ENCODE measurements at regions not wholly inside any gene's neighbourhood (a gene's known extent, or its start where the extent isn't known, plus 50 kb on each side); places are given as distances from the start of the nearest gene placed in this dataset.

DNA sequence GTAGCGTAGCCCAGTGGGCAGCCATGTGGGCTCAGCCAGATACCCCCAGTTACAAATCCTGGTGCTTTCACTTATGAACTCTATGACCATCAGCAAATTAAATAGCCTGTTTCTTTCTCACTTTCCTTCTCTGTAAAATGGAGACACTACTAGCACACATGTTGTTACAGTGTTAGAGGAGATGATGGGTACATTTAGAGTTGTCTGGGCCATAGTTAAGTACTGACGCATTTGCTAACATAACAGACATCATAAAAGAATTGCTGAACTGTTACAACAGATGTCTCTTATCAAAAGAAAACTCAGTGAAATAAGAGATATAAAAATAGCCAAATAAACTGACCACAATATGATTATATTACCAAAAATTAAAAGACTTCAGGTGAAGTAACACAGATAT, 69.9 kb upstream of the DOK5 start:
- Histone ChIP-seq H3K9me2 (replicated peaks; ENCODE audit: insufficient read depth, low read length) (no peaks in the 10 kb centered on the region), H3K4me3 (ENCODE audit: low read length) (no peak overlapping the region), H3K27me3 (ENCODE audit: low read length) (no peaks in the 10 kb centered on the region), H3K4me2 (ENCODE audit: low read depth, low read length, poor library complexity, severe bottlenecking) (no peak overlapping the region), H4K20me1 (ENCODE audit: insufficient read depth, low read depth, low read length) (no peaks in the 10 kb centered on the region), H3K36me3 (ENCODE audit: insufficient read depth, low read length) (no peaks in the 10 kb centered on the region), H2AFZ (ENCODE audit: low read length) (no peak overlapping the region), H3K9me3 (ENCODE audit: low read length) (peaks cover 6% of the 10 kb centered on the region; the same call in 1 of the 2 replicates), H3K27ac (ENCODE audit: low read length) (no peak overlapping the region), H3K79me2 (ENCODE audit: low read length) (no peaks in the 10 kb centered on the region), H3K9ac (ENCODE audit: low read length) (no peak overlapping the region), H3K4me1 (ENCODE audit: low read length) (no peaks in the 10 kb centered on the region)
- DNase-seq: no peak

GRCh38 chr20:54407459-54407858, 67.9 kb upstream of the DOK5 start:
- no peak overlapping the region for H2AFZ ChIP-seq (ENCODE audit: low read length)
- DNase-seq: no peak
- H3K36me3 ChIP-seq (ENCODE audit: insufficient read depth, low read length): no peaks in the 10 kb centered on the region
- no peaks in the 10 kb centered on the region for H3K4me1 ChIP-seq (ENCODE audit: low read length)
- H3K9me3 ChIP-seq (ENCODE audit: low read length): peaks cover 6% of the 10 kb centered on the region; the same call in 1 of the 2 replicates
- H3K9me2 ChIP-seq (replicated peaks; ENCODE audit: insufficient read depth, low read length): no peaks in the 10 kb centered on the region
- H4K20me1 ChIP-seq (ENCODE audit: insufficient read depth, low read depth, low read length): no peaks in the 10 kb centered on the region
- no peak overlapping the region for H3K4me3 ChIP-seq (ENCODE audit: low read length)
- no peak overlapping the region for H3K27ac ChIP-seq (ENCODE audit: low read length)
- H3K4me2 ChIP-seq (ENCODE audit: low read depth, low read length, poor library complexity, severe bottlenecking): no peak overlapping the region
- no peaks in the 10 kb centered on the region for H3K27me3 ChIP-seq (ENCODE audit: low read length)
- no peaks in the 10 kb centered on the region for H3K79me2 ChIP-seq (ENCODE audit: low read length)
- no peak overlapping the region for H3K9ac ChIP-seq (ENCODE audit: low read length)

GRCh38 chr20:54415967-54416366, 59.4 kb upstream of the DOK5 start:
- Histone ChIP-seq H2AFZ (ENCODE audit: low read length) (no peak overlapping the region), H3K27ac (ENCODE audit: low read length) (no peak overlapping the region), H3K9me3 (ENCODE audit: low read length) (peaks cover 7% of the 10 kb centered on the region), H3K36me3 (ENCODE audit: insufficient read depth, low read length) (no peaks in the 10 kb centered on the region), H4K20me1 (ENCODE audit: insufficient read depth, low read depth, low read length) (no peaks in the 10 kb centered on the region), H3K4me1 (ENCODE audit: low read length) (no peaks in the 10 kb centered on the region), H3K9me2 (replicated peaks; ENCODE audit: insufficient read depth, low read length) (no peaks in the 10 kb centered on the region), H3K4me2 (ENCODE audit: low read depth, low read length, poor library complexity, severe bottlenecking) (no peak overlapping the region), H3K9ac (ENCODE audit: low read length) (no peak overlapping the region), H3K27me3 (ENCODE audit: low read length) (no peaks in the 10 kb centered on the region), H3K4me3 (ENCODE audit: low read length) (no peak overlapping the region), H3K79me2 (ENCODE audit: low read length) (no peaks in the 10 kb centered on the region)
- DNase-seq: no peak

GRCh38 chr20:54416770-54417169, 58.6 kb upstream of the DOK5 start:
- no peaks in the 10 kb centered on the region for H3K79me2 ChIP-seq (ENCODE audit: low read length)
- H3K9me3 ChIP-seq (ENCODE audit: low read length): peaks cover 9% of the 10 kb centered on the region
- no peaks in the 10 kb centered on the region for H3K27me3 ChIP-seq (ENCODE audit: low read length)
- no peaks in the 10 kb centered on the region for H4K20me1 ChIP-seq (ENCODE audit: insufficient read depth, low read depth, low read length)
- no peaks in the 10 kb centered on the region for H3K4me1 ChIP-seq (ENCODE audit: low read length)
- H3K4me2 ChIP-seq (ENCODE audit: low read depth, low read length, poor library complexity, severe bottlenecking): no peak overlapping the region
- H3K9ac ChIP-seq (ENCODE audit: low read length): no peak overlapping the region
- no peak overlapping the region for H2AFZ ChIP-seq (ENCODE audit: low read length)
- no peak for DNase-seq
- no peak overlapping the region for H3K4me3 ChIP-seq (ENCODE audit: low read length)
- H3K36me3 ChIP-seq (ENCODE audit: insufficient read depth, low read length): no peaks in the 10 kb centered on the region
- H3K9me2 ChIP-seq (replicated peaks; ENCODE audit: insufficient read depth, low read length): no peaks in the 10 kb centered on the region
- H3K27ac ChIP-seq (ENCODE audit: low read length): no peak overlapping the region

- H3K27me3 ChIP-seq (ENCODE audit: low read length): no peaks in the 10 kb centered on the region
- H3K4me1 ChIP-seq (ENCODE audit: low read length): no peaks in the 10 kb centered on the region
- no peak overlapping the region for H3K9ac ChIP-seq (ENCODE audit: low read length)
- no peak overlapping the region for H3K4me3 ChIP-seq (ENCODE audit: low read length)
- H2AFZ ChIP-seq (ENCODE audit: low read length): no peak overlapping the region
- H3K79me2 ChIP-seq (ENCODE audit: low read length): no peaks in the 10 kb centered on the region
- no peak for DNase-seq
- no peaks in the 10 kb centered on the region for H4K20me1 ChIP-seq (ENCODE audit: insufficient read depth, low read depth, low read length)
- H3K9me3 ChIP-seq (ENCODE audit: low read length): peaks cover 22% of the 10 kb centered on the region
- H3K4me2 ChIP-seq (ENCODE audit: low read depth, low read length, poor library complexity, severe bottlenecking): no peak overlapping the region
- H3K27ac ChIP-seq (ENCODE audit: low read length): no peak overlapping the region
- H3K9me2 ChIP-seq (replicated peaks; ENCODE audit: insufficient read depth, low read length): no peaks in the 10 kb centered on the region
- no peaks in the 10 kb centered on the region for H3K36me3 ChIP-seq (ENCODE audit: insufficient read depth, low read length)
Observed at GRCh38 chr20:54419531-54419930, 55.9 kb upstream of the DOK5 start.

Measured in Karpas-422 (cell line).